SH-SY5Y (cell line): ENCODE measurements at regions not wholly inside any gene's neighbourhood (a gene's known extent, or its start where the extent isn't known, plus 50 kb on each side); places are given as distances from the start of the nearest gene placed in this dataset.

Source experiments
- GATA2 ChIP-seq: IDR thresholded peaks from 2 replicates; pipeline ENCODE4 v1.6.1; 2011; ENCODE audit warnings: mild to moderate bottlenecking, low read depth, low read length
- GATA3 ChIP-seq: IDR thresholded peaks from 2 replicates; pipeline ENCODE4 v1.6.1; 2011; ENCODE audit warnings: low read depth, mild to moderate bottlenecking, low read length, moderate library complexity

- TF ChIP-seq GATA2 (no peak), GATA3 (no peak)
These were observed 411.7 kb downstream of the UTRN start for GRCh38 chr6:144696610-144697368.
